Testis (tissue), 2 donors: ENCODE measurements at regions not wholly inside any gene's neighbourhood (a gene's known extent, or its start where the extent isn't known, plus 50 kb on each side); places are given as distances from the start of the nearest gene placed in this dataset.

Experiments
- POLR2A ChIP-seq: fragments of 450-650 bp; IDR thresholded peaks from one replicate; pipeline ENCODE4 v1.6.1; 2017; ENCODE audit warnings: antibody characterized with exemption, mild to moderate bottlenecking, moderate library complexity
- TF ChIP-seq, protein P1 (sequence below), 3 experiments: fragments of 450-650 bp in 2 of 3; fragments of 200-600 bp in 1 of 3; sonication (generic) in 1 of 3; IDR thresholded peaks; one replicate each; pipeline ENCODE4 v1.5.1; 2016 to 2019; ENCODE audit warnings: antibody characterized with exemption in 3 of 3, mild to moderate bottlenecking in 2 of 3, moderate library complexity in 1 of 3

DNA sequence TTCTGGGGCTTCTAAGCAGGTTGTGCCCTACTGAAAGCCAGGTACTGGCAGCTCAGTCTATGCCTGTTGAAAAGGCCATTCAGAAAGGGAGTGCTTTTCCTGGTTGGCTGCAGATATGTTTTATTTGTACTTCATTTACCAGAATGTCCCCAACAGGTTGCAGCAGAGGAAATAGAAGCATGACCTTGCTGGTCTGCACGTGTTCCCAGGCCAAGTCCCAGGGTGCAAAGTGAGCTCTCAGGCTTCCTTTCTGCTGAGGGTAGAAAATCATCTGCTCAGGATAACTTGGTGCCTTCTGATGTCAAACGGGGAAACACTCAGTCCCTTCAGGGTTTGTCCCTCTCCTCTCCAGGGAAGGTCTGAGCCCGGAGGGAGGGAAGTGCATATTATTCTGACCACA lies 356.4 kb downstream of the BCL11B start:
- TF ChIP-seq, protein P1, sequence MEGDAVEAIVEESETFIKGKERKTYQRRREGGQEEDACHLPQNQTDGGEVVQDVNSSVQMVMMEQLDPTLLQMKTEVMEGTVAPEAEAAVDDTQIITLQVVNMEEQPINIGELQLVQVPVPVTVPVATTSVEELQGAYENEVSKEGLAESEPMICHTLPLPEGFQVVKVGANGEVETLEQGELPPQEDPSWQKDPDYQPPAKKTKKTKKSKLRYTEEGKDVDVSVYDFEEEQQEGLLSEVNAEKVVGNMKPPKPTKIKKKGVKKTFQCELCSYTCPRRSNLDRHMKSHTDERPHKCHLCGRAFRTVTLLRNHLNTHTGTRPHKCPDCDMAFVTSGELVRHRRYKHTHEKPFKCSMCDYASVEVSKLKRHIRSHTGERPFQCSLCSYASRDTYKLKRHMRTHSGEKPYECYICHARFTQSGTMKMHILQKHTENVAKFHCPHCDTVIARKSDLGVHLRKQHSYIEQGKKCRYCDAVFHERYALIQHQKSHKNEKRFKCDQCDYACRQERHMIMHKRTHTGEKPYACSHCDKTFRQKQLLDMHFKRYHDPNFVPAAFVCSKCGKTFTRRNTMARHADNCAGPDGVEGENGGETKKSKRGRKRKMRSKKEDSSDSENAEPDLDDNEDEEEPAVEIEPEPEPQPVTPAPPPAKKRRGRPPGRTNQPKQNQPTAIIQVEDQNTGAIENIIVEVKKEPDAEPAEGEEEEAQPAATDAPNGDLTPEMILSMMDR (IDR thresholded peaks at IDR 0.05): no peak
- no peak for TF ChIP-seq POLR2A
